Fibroblast of peridontal ligament (primary cell): ENCODE measurements at regions not wholly inside any gene's neighbourhood (a gene's known extent, or its start where the extent isn't known, plus 50 kb on each side); places are given as distances from the start of the nearest gene placed in this dataset.

Experiments
- DNase-seq: peaks from one replicate; pipeline ENCODE4 v3.0.0-alpha.2; 2010; ENCODE audit errors: extremely low read depth

DNA sequence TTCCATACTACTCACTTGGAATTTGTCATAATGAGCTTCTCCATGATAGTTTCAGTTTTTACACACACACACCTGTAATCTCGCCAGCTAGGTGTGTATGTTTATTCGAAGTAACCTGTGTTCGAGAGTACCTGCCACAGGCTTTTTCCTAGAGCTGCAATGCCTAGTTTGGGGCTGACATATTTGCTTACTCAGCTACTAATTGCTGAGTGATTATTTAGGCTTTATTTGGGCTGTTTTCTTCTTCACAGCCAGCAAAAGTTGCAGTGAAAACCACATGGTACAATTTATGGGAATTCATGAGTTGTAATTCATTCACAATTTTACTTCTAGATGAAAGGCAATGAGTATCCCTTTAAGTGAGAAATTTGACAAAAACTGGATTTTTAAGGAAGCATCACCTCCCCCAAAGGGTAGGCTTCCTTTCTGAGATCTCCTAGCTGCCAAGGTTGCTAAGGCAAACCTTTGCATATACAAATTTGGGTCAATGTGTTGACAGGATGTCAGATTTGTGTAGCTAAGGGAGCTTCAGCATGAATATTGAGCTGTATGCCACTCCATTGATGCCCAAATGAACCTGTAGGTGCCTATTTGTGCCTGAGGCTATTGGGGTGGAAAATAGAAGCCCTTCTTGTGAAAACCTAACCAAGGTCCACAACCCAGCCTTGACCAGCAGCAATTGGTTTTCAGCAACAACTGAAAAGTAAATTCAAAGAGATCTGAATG, 108.7 kb upstream of the OTX2 start:
- DNase-seq, result no peak

GRCh38 chr14:56905282-56905681, 95.0 kb upstream of the OTX2 start:
- no peak for DNase-seq

GRCh38 chr14:56903304-56903969, 93.2 kb upstream of the OTX2 start:
- no peak for DNase-seq

GRCh38 chr14:56902385-56902784, 92.1 kb upstream of the OTX2 start:
- DNase-seq, result no peak

- no peak for DNase-seq
Measured at GRCh38 chr14:56900726-56901125, 90.4 kb upstream of the OTX2 start.

- DNase-seq, result no peak
Measured at GRCh38 chr14:56899829-56900228, 89.5 kb upstream of the OTX2 start.

DNA sequence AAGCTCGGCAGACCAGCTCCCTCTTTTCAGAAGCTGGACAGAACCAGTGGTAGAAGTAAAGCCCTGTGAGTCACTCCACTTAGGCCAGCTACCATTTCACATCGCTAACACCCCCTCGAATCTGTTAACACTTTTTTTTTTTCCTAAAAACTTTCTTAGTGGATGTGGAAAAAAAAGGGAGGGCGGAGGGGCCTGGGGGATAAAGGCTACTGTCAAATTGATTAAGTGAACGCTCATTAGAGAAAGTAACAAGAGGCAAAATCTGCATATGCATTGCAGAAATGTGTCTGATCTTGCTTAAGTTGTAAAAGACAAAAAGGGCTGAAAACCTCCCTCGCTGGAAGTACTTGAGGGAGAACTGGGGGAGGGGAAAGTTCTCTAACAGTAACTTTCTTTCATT, 86.6 kb upstream of the OTX2 start:
- DNase-seq, result no peak

GRCh38 chr14:56896231-56896630, 86.0 kb upstream of the OTX2 start:
- DNase-seq, result no peak

DNA sequence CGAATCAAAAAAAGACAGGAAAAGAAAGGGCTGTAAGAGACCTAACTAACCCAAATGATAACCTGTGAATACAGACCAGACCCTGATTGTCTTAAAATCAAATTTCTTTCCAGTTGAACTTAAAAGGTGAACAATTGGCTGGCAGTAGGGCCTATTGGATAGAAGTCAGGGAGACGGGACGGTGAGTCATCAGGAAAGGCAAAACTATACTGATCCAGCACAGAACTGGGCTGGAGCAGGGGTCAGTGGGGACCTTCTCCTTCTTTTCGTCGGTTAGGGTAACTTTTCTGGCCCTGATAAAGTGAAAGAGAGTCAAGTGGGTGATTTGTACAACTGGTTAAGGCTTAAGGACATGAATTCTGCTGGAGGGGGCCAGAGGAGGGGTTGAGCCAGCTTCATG, 84.9 kb upstream of the OTX2 start:
- no peak for DNase-seq

DNA sequence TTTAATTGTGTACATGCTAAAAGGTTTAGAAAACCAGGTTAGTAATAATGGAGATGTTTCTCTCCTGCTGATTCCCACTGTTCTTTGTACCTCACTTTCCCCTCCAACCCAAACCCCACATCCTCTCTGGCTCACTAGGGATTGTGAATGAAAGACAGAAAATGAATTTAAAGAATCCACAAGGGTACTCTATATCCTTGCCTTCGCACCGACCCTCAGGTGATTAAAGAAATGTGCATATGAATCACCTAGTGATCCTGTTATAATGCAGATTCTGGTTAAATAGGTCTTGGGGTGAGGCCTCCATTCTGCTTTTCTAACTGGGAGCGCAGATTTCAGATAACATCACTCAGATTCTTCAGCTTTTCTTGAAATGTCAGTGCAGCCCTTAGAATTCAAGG, 84.3 kb upstream of the OTX2 start:
- no peak for DNase-seq

DNA sequence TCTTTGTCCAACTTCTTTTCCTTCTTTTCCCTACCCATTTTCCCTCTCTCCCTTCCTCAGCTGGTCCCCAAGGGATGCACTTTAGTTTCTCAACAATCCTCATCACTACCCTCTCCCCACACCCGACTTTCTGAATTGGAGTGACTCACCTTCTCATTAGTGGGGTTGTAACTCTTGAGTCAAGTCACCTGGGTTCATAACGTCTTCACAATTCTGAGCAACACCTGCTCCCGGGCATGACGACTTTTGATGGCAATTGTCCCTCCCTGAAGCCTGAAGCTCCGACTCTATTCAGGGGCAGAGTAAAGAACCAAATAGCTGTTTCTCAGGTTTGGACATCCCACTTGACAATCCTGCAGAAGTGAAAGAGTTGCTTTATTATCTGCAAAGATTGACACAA, 82.7 kb upstream of the OTX2 start:
- DNase-seq, result no peak

DNA sequence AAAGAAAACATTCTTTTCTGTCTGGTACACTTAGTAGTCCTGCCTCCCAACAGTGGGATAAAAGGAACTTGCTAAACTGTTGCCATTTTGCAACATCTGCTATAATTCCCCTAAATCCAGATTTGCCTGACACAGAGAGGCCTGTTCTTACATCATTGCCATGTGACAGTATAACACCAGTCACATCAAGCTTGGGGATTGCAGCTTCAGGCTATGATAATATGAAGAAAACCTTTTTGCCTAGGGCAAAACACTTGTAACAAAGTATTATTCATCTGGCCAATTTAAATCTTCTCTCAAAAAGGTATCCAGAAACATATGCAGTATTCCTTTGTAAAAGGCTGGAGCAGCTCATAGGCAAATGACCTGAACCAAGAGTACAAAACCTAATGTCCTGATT, 80.9 kb upstream of the OTX2 start:
- no peak for DNase-seq

- no peak for DNase-seq
Measured at GRCh38 chr14:56889705-56890104, 79.4 kb upstream of the OTX2 start.

GRCh38 chr14:56888274-56888673, 78.0 kb upstream of the OTX2 start:
- no peak for DNase-seq

GRCh38 chr14:56887216-56887615, 76.9 kb upstream of the OTX2 start:
- no peak for DNase-seq

- DNase-seq, result no peak
Measured at GRCh38 chr14:56886471-56887062, 76.3 kb upstream of the OTX2 start.

DNA sequence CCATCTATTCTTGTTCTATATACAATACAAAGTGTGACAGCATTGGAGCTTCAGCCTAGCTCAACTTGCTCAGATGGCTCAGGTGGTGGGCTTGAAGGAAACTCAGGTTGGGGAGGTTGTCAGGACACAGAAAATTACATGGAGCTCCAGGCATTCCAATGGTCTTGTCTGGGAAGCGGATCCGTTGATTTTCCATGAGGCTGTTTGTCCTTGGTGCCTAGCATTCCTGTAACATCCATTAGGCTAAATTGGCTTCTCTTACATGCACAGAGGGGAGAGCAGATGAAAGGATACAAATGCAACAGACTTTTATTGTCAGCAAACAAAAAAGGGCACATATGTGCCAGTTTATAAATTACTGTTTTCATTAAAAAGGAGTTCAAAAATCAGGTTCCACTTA, 75.5 kb upstream of the OTX2 start:
- no peak for DNase-seq

- DNase-seq, result no peak
Measured at GRCh38 chr14:56884617-56885016, 74.3 kb upstream of the OTX2 start.

- no peak for DNase-seq
Measured at GRCh38 chr14:56881181-56881580, 70.9 kb upstream of the OTX2 start.

DNA sequence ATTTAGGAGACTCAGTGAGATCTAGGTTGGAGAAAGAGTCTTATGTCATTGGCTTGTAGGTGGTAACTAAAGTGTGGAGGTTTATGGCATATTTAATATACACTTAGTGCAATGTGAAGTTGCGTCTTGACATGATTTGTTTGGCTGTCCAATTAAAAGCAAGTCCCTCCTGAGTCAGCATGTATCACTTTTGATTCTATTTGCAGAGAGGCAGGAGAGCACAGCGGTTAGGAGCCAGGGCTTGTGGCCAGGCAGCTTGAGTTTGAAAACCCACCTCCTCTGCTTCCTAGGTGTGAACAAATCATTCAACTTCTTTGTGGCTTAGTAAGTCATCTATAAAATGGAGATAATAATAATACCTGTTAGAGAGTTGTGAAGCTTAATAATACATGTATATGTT, 68.5 kb upstream of the OTX2 start:
- DNase-seq, result no peak

DNA sequence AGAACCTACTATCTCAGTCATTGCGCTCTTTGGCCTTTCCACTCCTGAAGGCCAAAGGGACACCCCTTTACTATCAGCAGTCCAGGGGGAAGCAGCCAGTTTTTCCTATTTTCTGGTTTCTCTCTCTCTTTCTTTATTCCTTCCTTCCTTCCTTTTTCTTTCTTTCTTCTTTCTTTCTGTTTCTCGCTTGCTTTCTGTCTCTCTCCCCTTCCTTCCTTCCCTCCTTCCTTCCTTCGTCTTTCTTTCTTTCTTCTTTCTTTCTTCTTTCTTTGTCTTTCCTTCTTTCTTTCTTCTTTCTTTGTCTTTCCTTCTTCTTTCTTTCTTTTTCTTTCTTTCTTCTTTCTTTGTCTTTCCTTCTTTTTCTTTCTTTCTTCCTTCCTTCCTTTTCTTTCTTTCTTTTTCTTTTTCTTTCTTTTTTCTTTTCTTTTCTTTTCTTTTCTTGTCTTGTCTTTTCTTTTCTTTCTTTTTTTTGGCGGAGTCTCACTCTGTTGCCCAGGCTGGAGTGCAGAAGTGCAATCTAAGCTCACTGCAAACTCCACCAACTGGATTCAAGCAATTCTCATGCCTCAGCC, 64.9 kb upstream of the OTX2 start:
- DNase-seq, result no peak

GRCh38 chr14:56874375-56874774, 64.1 kb upstream of the OTX2 start:
- DNase-seq, result no peak

GRCh38 chr14:56870336-56870735, 60.1 kb upstream of the OTX2 start:
- DNase-seq, result no peak
